B cell (primary cell): ENCODE measurements at regions not wholly inside any gene's neighbourhood (a gene's known extent, or its start where the extent isn't known, plus 50 kb on each side); places are given as distances from the start of the nearest gene placed in this dataset.

Experiments used
- ATAC-seq: fragments of 200-7000 bp; cut with Tn5 transposase; one replicate; pipeline ENCODE4 v1.10.0; 2021; ENCODE audit warnings: low read depth, mild to moderate bottlenecking, moderate number of reproducible peaks, moderate library complexity
- CTCF ChIA-PET: fragments of 350-600 bp; sonication (Branson Sonifier 250); formaldehyde crosslinking; loops from one replicate; lab custom pipeline; 2021; ENCODE audit warnings: antibody characterized with exemption, inconsistent platforms; lab: Charles Lee
- POLR2A ChIA-PET: fragments of 350-600 bp; sonication (Branson Sonifier 250); formaldehyde crosslinking; loops from one replicate; lab custom pipeline; 2021; ENCODE audit warnings: antibody characterized with exemption; lab: Charles Lee
- DNase-seq: peaks from one replicate; pipeline ENCODE4 v3.0.0; 2013
- H2AFZ ChIP-seq: 2 replicates; pipeline ENCODE4 v1.6.1; 2012; ENCODE audit warnings: mild to moderate bottlenecking, low read depth, low read length; ENCODE audit not compliant: insufficient read depth, poor library complexity, severe bottlenecking
- H3K27ac ChIP-seq, 2 donors: 1 replicate in 1 of 2; 2 replicates in 1 of 2; pipeline ENCODE4 v1.5.1; 2012 to 2013; ENCODE audit warnings: low read length in 2 of 2, mild to moderate bottlenecking in 2 of 2, moderate library complexity in 1 of 2
- H3K27me3 ChIP-seq, 4 experiments: fragments of 200-600 bp in 1 of 4; sonication (generic) in 1 of 4; replicated peaks in 1 of 4; 1 replicate in 2 of 4; 2 replicates in 2 of 4; pipeline versions ENCODE4 v1.6.1 to v1.7.0; 2013 to 2016; ENCODE audit warnings: low read length in 3 of 4, mild to moderate bottlenecking in 2 of 4, mixed read lengths in 1 of 4, moderate library complexity in 1 of 4; ENCODE audit not compliant: insufficient read depth in 4 of 4, control insufficient read depth in 3 of 4; ENCODE audit errors: control extremely low read depth in 1 of 4
- H3K36me3 ChIP-seq, 2 experiments: replicated peaks in 1 of 2; 1 replicate in 1 of 2; 2 replicates in 1 of 2; pipeline versions ENCODE4 v1.6.1 to v1.7.1; 2013; ENCODE audit warnings: low read length in 1 of 2; ENCODE audit not compliant: insufficient read depth in 2 of 2, control insufficient read depth in 1 of 2; ENCODE audit errors: control extremely low read depth in 1 of 2, extremely low read depth in 1 of 2
- H3K4me1 ChIP-seq, 2 donors: fragments of 200-600 bp in 1 of 2; sonication (generic) in 1 of 2; 1 replicate in 1 of 2; 2 replicates in 1 of 2; pipeline versions ENCODE4 v1.5.1 to v1.6.1; 2013 to 2017; ENCODE audit warnings: low read length in 2 of 2; ENCODE audit not compliant: control insufficient read depth in 2 of 2, insufficient read depth in 2 of 2
- H3K4me2 ChIP-seq: replicated peaks from 2 replicates; pipeline ENCODE3; 2012; ENCODE audit warnings: mild to moderate bottlenecking, low read depth, low read length; ENCODE audit not compliant: poor library complexity, severe bottlenecking
- H3K4me3 ChIP-seq, 5 experiments: fragments of 200-600 bp in 1 of 5; sonication (generic) in 1 of 5; 1 replicate in 3 of 5; 2 replicates in 2 of 5; pipeline versions ENCODE4 v1.5.1 to v1.7.0; 2011 to 2016; ENCODE audit warnings: low read length in 4 of 5, mild to moderate bottlenecking in 4 of 5, low read depth in 2 of 5, control low read depth in 1 of 5, moderate library complexity in 1 of 5; ENCODE audit not compliant: insufficient read depth in 1 of 5; ENCODE audit errors: control extremely low read depth in 1 of 5, extremely low read depth in 1 of 5
- H3K79me2 ChIP-seq: fragments of 200-600 bp; sonication (generic); one replicate; pipeline ENCODE4 v1.6.0; 2016; ENCODE audit warnings: low read length; ENCODE audit not compliant: control insufficient read depth, insufficient read depth
- H3K9ac ChIP-seq: fragments of 200-600 bp; sonication (generic); 2 replicates; pipeline ENCODE4 v1.6.1; 2017; ENCODE audit warnings: mild to moderate bottlenecking, low read length, moderate library complexity
- H3K9me3 ChIP-seq, 3 donors: one replicate each; pipeline versions ENCODE4 v1.6.1 to v1.7.1; 2013; ENCODE audit warnings: low read length in 2 of 3; ENCODE audit not compliant: control insufficient read depth in 2 of 3, insufficient read depth in 1 of 3; ENCODE audit errors: control extremely low read depth in 1 of 3
- H4K20me1 ChIP-seq: 2 replicates; pipeline ENCODE4 v1.6.0; 2012; ENCODE audit warnings: mild to moderate bottlenecking, low read length; ENCODE audit not compliant: insufficient read depth, control insufficient read depth, poor library complexity, severe bottlenecking
- H3K27ac Mint-ChIP-seq: one replicate; pipeline ENCODE4 v1.8.0; 2021; ENCODE audit warnings: mixed read lengths
- H3K27me3 Mint-ChIP-seq: one replicate; pipeline ENCODE4 v1.8.0; 2021; ENCODE audit warnings: mixed read lengths
- H3K4me1 Mint-ChIP-seq: one replicate; pipeline ENCODE4 v1.8.0; 2021; ENCODE audit warnings: mixed read lengths
- H3K4me3 Mint-ChIP-seq: one replicate; pipeline ENCODE4 v1.8.0; 2021; ENCODE audit warnings: mixed read lengths
- H3K9me3 Mint-ChIP-seq: one replicate; pipeline ENCODE4 v1.8.0; 2022; ENCODE audit warnings: mixed read lengths; ENCODE audit not compliant: insufficient read depth
- CTCF ChIP-seq: fragments of 200-600 bp; IDR thresholded peaks from one replicate; pipeline ENCODE4 v1.8.0; 2022; ENCODE audit warnings: antibody characterized with exemption, mild to moderate bottlenecking
- EZH2 ChIP-seq: IDR thresholded peaks from 2 replicates; pipeline ENCODE4 v1.6.1; 2012; ENCODE audit warnings: borderline replicate concordance, low read depth, mild to moderate bottlenecking, moderate library complexity, low read length; ENCODE audit not compliant: insufficient read depth, poor library complexity, severe bottlenecking
- WGBS: methylation state at CpG from one replicate; pipeline ENCODE4 v1.1.5; 2013; ENCODE audit warnings: missing lambda C conversion rate; ENCODE audit not compliant: insufficient coverage; 5-methylcytosine and 5-hydroxymethylcytosine counted together
- intact Hi-C: fragments of 100-400 bp; cut with micrococcal nuclease; formaldehyde crosslinking; loops from one replicate; pipeline ENCODE4 v1.10.0; 2022

GRCh38 chr3:109851854-109852253 is 514.5 kb upstream of the DPPA4 start:
- peaks cover 0 to 14% (median 10%) of the 10 kb centered on the region in 3 donors for H3K9me3 ChIP-seq
- peaks cover 16% of the 10 kb centered on the region for H3K9me3 Mint-ChIP-seq
- H4K20me1 ChIP-seq = no peaks in the 10 kb centered on the region
- ChIA-PET CTCF (no interaction called here), POLR2A (no interaction called here)
- H3K27ac ChIP-seq = no peak overlapping the region
- WGBS = no CpG with 5 or more reads among the region's 1 CpG
- H3K36me3 ChIP-seq = no peaks in the 10 kb centered on the region
- H3K79me2 ChIP-seq = no peaks in the 10 kb centered on the region
- H2AFZ ChIP-seq = no peak overlapping the region
- H3K27me3 ChIP-seq = no peaks in the 10 kb centered on the region
- ATAC-seq (no peak), DNase-seq (no peak)
- H3K4me1 ChIP-seq = no peaks in the 10 kb centered on the region
- TF ChIP-seq CTCF (no peak), EZH2 (no peak)
- no peak overlapping the region for H3K4me2 ChIP-seq
- no peak overlapping the region for H3K4me3 ChIP-seq
- H3K4me3 Mint-ChIP-seq = no peak overlapping the region
- no peaks in the 10 kb centered on the region for H3K27me3 Mint-ChIP-seq
- no peaks in the 10 kb centered on the region for H3K4me1 Mint-ChIP-seq
- H3K9ac ChIP-seq = no peak overlapping the region
- H3K27ac Mint-ChIP-seq = no peak overlapping the region
- intact Hi-C loops = no loop called here

DNA sequence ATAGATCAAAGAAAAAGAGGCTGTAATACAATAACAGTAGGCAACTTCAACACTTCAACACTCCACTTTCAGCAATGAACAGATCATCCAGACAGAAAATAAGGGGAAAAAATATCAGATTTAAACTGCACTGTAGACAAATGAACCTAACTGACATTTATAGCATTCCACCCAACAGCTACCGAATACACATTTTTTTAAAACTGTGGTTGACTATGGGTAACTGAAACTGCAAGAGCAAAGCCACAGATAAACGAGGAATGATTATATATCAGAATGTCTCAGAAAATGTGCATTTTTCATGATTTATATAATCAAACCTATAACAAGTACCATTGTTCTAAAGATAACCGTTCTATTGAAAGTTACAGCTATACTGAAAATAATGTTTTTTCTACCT is 514.9 kb upstream of the DPPA4 start:
- H3K4me3 Mint-ChIP-seq = no peak overlapping the region
- intact Hi-C loops = no loop called here
- CTCF ChIA-PET = no interaction called here

More for the DNA sequence above, 514.9 kb upstream of the DPPA4 start:
- no CpG with 5 or more reads among the region's 3 CpGs for WGBS
- POLR2A ChIA-PET = no interaction called here
- Mint-ChIP-seq H3K27ac (no peak overlapping the region), H3K27me3 (no peaks in the 10 kb centered on the region), H3K9me3 (peaks cover 16% of the 10 kb centered on the region), H3K4me1 (no peaks in the 10 kb centered on the region)
- DNase-seq = no peak
- no peaks in the 10 kb centered on the region for H3K27me3 ChIP-seq
- no peak for ATAC-seq
- H3K4me2 ChIP-seq = no peak overlapping the region
- no peak overlapping the region for H2AFZ ChIP-seq
- no peak overlapping the region for H3K4me3 ChIP-seq
- no peaks in the 10 kb centered on the region for H3K79me2 ChIP-seq
- TF ChIP-seq EZH2 (no peak), CTCF (no peak)
- H4K20me1 ChIP-seq = no peaks in the 10 kb centered on the region
- no peak overlapping the region for H3K27ac ChIP-seq
- H3K36me3 ChIP-seq = no peaks in the 10 kb centered on the region
- no peaks in the 10 kb centered on the region for H3K4me1 ChIP-seq
- no peak overlapping the region for H3K9ac ChIP-seq
- peaks cover 0 to 14% (median 10%) of the 10 kb centered on the region in 3 donors for H3K9me3 ChIP-seq
